ENCODE measurements at regions not wholly inside any gene's neighbourhood (a gene's known extent, or its start where the extent isn't known, plus 50 kb on each side); places are given as distances from the start of the nearest gene placed in this dataset.

GRCh38 chr12:22899184-22899583 lies 274.2 kb downstream of the ETNK1 start:
- TF ChIP-seq EZH2phosphoT487 (IDR thresholded peaks at IDR 0.05; ENCODE audit: borderline replicate concordance, low read length) (no peak), CTCF (IDR thresholded peaks at IDR 0.05; ENCODE audit: low read depth, low read length, poor library complexity, severe bottlenecking) (no peak)
- H3K36me3 ChIP-seq (ENCODE audit: control insufficient read depth, low read length), result no peaks in the 10 kb centered on the region
- no peaks in the 10 kb centered on the region for H4K20me1 ChIP-seq (ENCODE audit: control insufficient read depth, insufficient read depth, low read depth, low read length)
- no peaks in the 10 kb centered on the region for H3F3A ChIP-seq (ENCODE audit: control insufficient read depth, insufficient read depth)
- no peak overlapping the region for H3K4me3 ChIP-seq (ENCODE audit: low read length)
- no peaks in the 10 kb centered on the region for H3K9me3 ChIP-seq (ENCODE audit: control insufficient read depth, insufficient read depth, low read length)
- H3K4me2 ChIP-seq (ENCODE audit: low read length), result no peak overlapping the region
- no peaks in the 10 kb centered on the region for H3K27me3 ChIP-seq (ENCODE audit: control insufficient read depth, low read length)
- no peaks in the 10 kb centered on the region for H3K79me2 ChIP-seq (ENCODE audit: control insufficient read depth, low read length)
- H3K4me1 ChIP-seq (ENCODE audit: control insufficient read depth, low read length), result no peaks in the 10 kb centered on the region
- H3K27ac ChIP-seq (ENCODE audit: low read depth, low read length), result no peak overlapping the region
- no peaks in the 10 kb centered on the region for H3K9me2 ChIP-seq (replicated peaks; ENCODE audit: control insufficient read depth, low read length)

- TF ChIP-seq EZH2phosphoT487 (IDR thresholded peaks at IDR 0.05; ENCODE audit: borderline replicate concordance, low read length) (no peak), CTCF (IDR thresholded peaks at IDR 0.05; ENCODE audit: low read depth, low read length, poor library complexity, severe bottlenecking) (no peak)
- H3K27ac ChIP-seq (ENCODE audit: low read depth, low read length), result no peak overlapping the region
- H3K79me2 ChIP-seq (ENCODE audit: control insufficient read depth, low read length), result no peaks in the 10 kb centered on the region
- no peaks in the 10 kb centered on the region for H3K36me3 ChIP-seq (ENCODE audit: control insufficient read depth, low read length)
- no peaks in the 10 kb centered on the region for H4K20me1 ChIP-seq (ENCODE audit: control insufficient read depth, insufficient read depth, low read depth, low read length)
- H3F3A ChIP-seq (ENCODE audit: control insufficient read depth, insufficient read depth), result no peaks in the 10 kb centered on the region
- H3K27me3 ChIP-seq (ENCODE audit: control insufficient read depth, low read length), result no peaks in the 10 kb centered on the region
- H3K4me1 ChIP-seq (ENCODE audit: control insufficient read depth, low read length), result no peaks in the 10 kb centered on the region
- no peaks in the 10 kb centered on the region for H3K9me3 ChIP-seq (ENCODE audit: control insufficient read depth, insufficient read depth, low read length)
- no peaks in the 10 kb centered on the region for H3K9me2 ChIP-seq (replicated peaks; ENCODE audit: control insufficient read depth, low read length)
- H3K4me2 ChIP-seq (ENCODE audit: low read length), result no peak overlapping the region
- no peak overlapping the region for H3K4me3 ChIP-seq (ENCODE audit: low read length)
These were observed 275.4 kb downstream of the ETNK1 start for GRCh38 chr12:22900401-22900800.

GRCh38 chr12:22904485-22904884 lies 279.5 kb downstream of the ETNK1 start:
- Histone ChIP-seq H3K9me3 (ENCODE audit: control insufficient read depth, insufficient read depth, low read length) (no peaks in the 10 kb centered on the region), H3K27ac (ENCODE audit: low read depth, low read length) (no peak overlapping the region), H3K36me3 (ENCODE audit: control insufficient read depth, low read length) (no peaks in the 10 kb centered on the region), H3K4me1 (ENCODE audit: control insufficient read depth, low read length) (no peaks in the 10 kb centered on the region), H3K9me2 (replicated peaks; ENCODE audit: control insufficient read depth, low read length) (no peaks in the 10 kb centered on the region), H4K20me1 (ENCODE audit: control insufficient read depth, insufficient read depth, low read depth, low read length) (no peaks in the 10 kb centered on the region), H3K79me2 (ENCODE audit: control insufficient read depth, low read length) (no peaks in the 10 kb centered on the region), H3F3A (ENCODE audit: control insufficient read depth, insufficient read depth) (no peaks in the 10 kb centered on the region), H3K27me3 (ENCODE audit: control insufficient read depth, low read length) (no peaks in the 10 kb centered on the region), H3K4me3 (ENCODE audit: low read length) (no peak overlapping the region), H3K4me2 (ENCODE audit: low read length) (no peak overlapping the region)
- TF ChIP-seq CTCF (IDR thresholded peaks at IDR 0.05; ENCODE audit: low read depth, low read length, poor library complexity, severe bottlenecking), result no peak
- TF ChIP-seq EZH2phosphoT487 (IDR thresholded peaks at IDR 0.05; ENCODE audit: borderline replicate concordance, low read length), result no peak

- no peak for TF ChIP-seq CTCF (IDR thresholded peaks at IDR 0.05; ENCODE audit: low read depth, low read length, poor library complexity, severe bottlenecking)
- TF ChIP-seq EZH2phosphoT487 (IDR thresholded peaks at IDR 0.05; ENCODE audit: borderline replicate concordance, low read length), result no peak
- Histone ChIP-seq H3K9me2 (replicated peaks; ENCODE audit: control insufficient read depth, low read length) (no peaks in the 10 kb centered on the region), H3K36me3 (ENCODE audit: control insufficient read depth, low read length) (no peaks in the 10 kb centered on the region), H3K4me3 (ENCODE audit: low read length) (no peak overlapping the region), H3K79me2 (ENCODE audit: control insufficient read depth, low read length) (no peaks in the 10 kb centered on the region), H3K9me3 (ENCODE audit: control insufficient read depth, insufficient read depth, low read length) (no peaks in the 10 kb centered on the region), H3K27ac (ENCODE audit: low read depth, low read length) (no peak overlapping the region), H3K4me1 (ENCODE audit: control insufficient read depth, low read length) (no peaks in the 10 kb centered on the region), H3K4me2 (ENCODE audit: low read length) (no peak overlapping the region), H4K20me1 (ENCODE audit: control insufficient read depth, insufficient read depth, low read depth, low read length) (no peaks in the 10 kb centered on the region), H3K27me3 (ENCODE audit: control insufficient read depth, low read length) (no peaks in the 10 kb centered on the region), H3F3A (ENCODE audit: control insufficient read depth, insufficient read depth) (no peaks in the 10 kb centered on the region)
These were observed 291.3 kb downstream of the ETNK1 start for GRCh38 chr12:22916241-22916640.
